GM19468 (cell line): ENCODE measurements at regions not wholly inside any gene's neighbourhood (a gene's known extent, or its start where the extent isn't known, plus 50 kb on each side); places are given as distances from the start of the nearest gene placed in this dataset.

Experiments
- ATAC-seq: cut with Tn5 transposase; IDR thresholded peaks from one replicate; pipeline ENCODE4 v1.9.1; 2021; ENCODE audit warnings: mild to moderate bottlenecking, moderate library complexity, moderate number of reproducible peaks; ENCODE audit not compliant: unreplicated experiment; ENCODE audit errors: extremely low read depth

GRCh38 chr9:18404434-18405029 lies 69.4 kb upstream of the ADAMTSL1 start:
- ATAC-seq = no peak

GRCh38 chr9:18405240-18405639 lies 68.7 kb upstream of the ADAMTSL1 start:
- no peak for ATAC-seq

GRCh38 chr9:18410983-18411382 lies 63.0 kb upstream of the ADAMTSL1 start:
- no peak for ATAC-seq

- ATAC-seq = no peak
Observed at GRCh38 chr9:18421391-18421790, 52.6 kb upstream of the ADAMTSL1 start.

GRCh38 chr9:18422296-18423036 lies 51.5 kb upstream of the ADAMTSL1 start:
- no peak for ATAC-seq

- ATAC-seq = no peak
Observed at GRCh38 chr9:18423791-18424531, 50.0 kb upstream of the ADAMTSL1 start.
